Stimulated activated CD8-positive, alpha-beta memory T cell treated with anti-CD3 and anti-CD28 coated beads, Interleukin-12 subunit alpha, Interleukin-12 subunit beta, amount 100 ng/mL, for 1 hour (primary cell): ENCODE measurements at regions not wholly inside any gene's neighbourhood (a gene's known extent, or its start where the extent isn't known, plus 50 kb on each side); places are given as distances from the start of the nearest gene placed in this dataset.

Source experiments
- DNase-seq: peaks from one replicate; pipeline ENCODE4 v3.0.0-alpha.2; 2020; ENCODE audit warnings: low read depth

GRCh38 chr18:5091741-5092140 lies 105.3 kb downstream of the AKAIN1 start:
- no peak for DNase-seq

GRCh38 chr18:5075297-5075696 lies 121.8 kb downstream of the AKAIN1 start:
- DNase-seq: no peak

GRCh38 chr18:5073026-5073944 lies 123.8 kb downstream of the AKAIN1 start:
- DNase-seq: peak; percentile 6

- no peak for DNase-seq
Measured at GRCh38 chr18:5068851-5069250, 128.2 kb downstream of the AKAIN1 start.

- DNase-seq: no peak
Measured at GRCh38 chr18:5066380-5066977, 130.6 kb downstream of the AKAIN1 start.

- no peak for DNase-seq
Measured at GRCh38 chr18:5065615-5066014, 131.4 kb downstream of the AKAIN1 start.

- no peak for DNase-seq
Measured at GRCh38 chr18:5064841-5065370, 132.2 kb downstream of the AKAIN1 start.

GRCh38 chr18:5061785-5062184 lies 135.3 kb downstream of the AKAIN1 start:
- DNase-seq: no peak

- no peak for DNase-seq
Measured at GRCh38 chr18:5060543-5060942, 136.5 kb downstream of the AKAIN1 start.

GRCh38 chr18:5059696-5060032 lies 137.4 kb downstream of the AKAIN1 start:
- DNase-seq: no peak

GRCh38 chr18:5058768-5059695 lies 138.0 kb downstream of the AKAIN1 start:
- peak; percentile 3 for DNase-seq

GRCh38 chr18:5057386-5058348 lies 139.4 kb downstream of the AKAIN1 start:
- DNase-seq: peak; percentile 12

GRCh38 chr18:5052491-5052890 lies 144.6 kb downstream of the AKAIN1 start:
- DNase-seq: no peak

GRCh38 chr18:5051207-5051606 lies 145.8 kb downstream of the AKAIN1 start:
- no peak for DNase-seq

- no peak for DNase-seq
Measured at GRCh38 chr18:5049124-5049523, 147.9 kb downstream of the AKAIN1 start.

- DNase-seq: no peak
Measured at GRCh38 chr18:5040476-5040875, 156.6 kb downstream of the AKAIN1 start.

GRCh38 chr18:5036523-5036922 lies 160.5 kb downstream of the AKAIN1 start:
- no peak for DNase-seq

GRCh38 chr18:5031216-5031615 lies 165.8 kb downstream of the AKAIN1 start:
- DNase-seq: no peak

- no peak for DNase-seq
Measured at GRCh38 chr18:5030636-5031035, 166.4 kb downstream of the AKAIN1 start.

- DNase-seq: no peak
Measured at GRCh38 chr18:5029592-5029991, 167.5 kb downstream of the AKAIN1 start.

- DNase-seq: no peak
Measured at GRCh38 chr18:5024741-5025140, 172.3 kb downstream of the AKAIN1 start.
